Superior temporal gyrus (tissue), 1 donor: ENCODE measurements at regions not wholly inside any gene's neighbourhood (a gene's known extent, or its start where the extent isn't known, plus 50 kb on each side); places are given as distances from the start of the nearest gene placed in this dataset.
"Not testable (repeated sequence)": the region's sequence is repeated elsewhere in the genome, so short reads cannot be mapped to it uniquely, and the experiment has no call there.

Experiments used
- DNase-seq: peaks from one replicate; pipeline ENCODE4 v3.0.0-alpha.2; 2016; ENCODE audit errors: extremely low spot score

GRCh38 chr15:62907275-62907674 lies 135.3 kb upstream of the TPM1 start:
- DNase-seq = no peak

- DNase-seq = not testable (repeated sequence)
Measured at GRCh38 chr15:62908341-62908740, 134.2 kb upstream of the TPM1 start.

- DNase-seq = no peak
Measured at GRCh38 chr15:62909257-62909656, 133.3 kb upstream of the TPM1 start.

GRCh38 chr15:62912282-62912681 lies 130.3 kb upstream of the TPM1 start:
- DNase-seq = no peak

- peak; percentile 18 for DNase-seq
Measured at GRCh38 chr15:62912808-62913207, 129.7 kb upstream of the TPM1 start.

GRCh38 chr15:62913246-62913645 lies 129.3 kb upstream of the TPM1 start:
- DNase-seq = no peak

- DNase-seq = no peak
Measured at GRCh38 chr15:62914461-62915079, 128.0 kb upstream of the TPM1 start.

- no peak for DNase-seq
Measured at GRCh38 chr15:62920682-62921502, 121.7 kb upstream of the TPM1 start.

- DNase-seq = no peak
Measured at GRCh38 chr15:62922514-62922913, 120.0 kb upstream of the TPM1 start.

- DNase-seq = no peak
Measured at GRCh38 chr15:62925875-62926274, 116.7 kb upstream of the TPM1 start.

- DNase-seq = no peak
Measured at GRCh38 chr15:62927196-62927595, 115.4 kb upstream of the TPM1 start.

GRCh38 chr15:62927836-62928235 lies 114.7 kb upstream of the TPM1 start:
- no peak for DNase-seq

GRCh38 chr15:62928242-62928999 lies 114.1 kb upstream of the TPM1 start:
- DNase-seq = no peak

- DNase-seq = no peak
Measured at GRCh38 chr15:62929000-62929357, 113.6 kb upstream of the TPM1 start.

- no peak for DNase-seq
Measured at GRCh38 chr15:62931650-62932049, 110.9 kb upstream of the TPM1 start.

- no peak for DNase-seq
Measured at GRCh38 chr15:62932436-62932835, 110.1 kb upstream of the TPM1 start.

- DNase-seq = peak; percentile 63
Measured at GRCh38 chr15:62933386-62933785, 109.2 kb upstream of the TPM1 start.

GRCh38 chr15:62934236-62934971 lies 108.1 kb upstream of the TPM1 start:
- no peak for DNase-seq

GRCh38 chr15:62935300-62936081 lies 107.1 kb upstream of the TPM1 start:
- no peak for DNase-seq

GRCh38 chr15:62938825-62939224 lies 103.7 kb upstream of the TPM1 start:
- peak; percentile 71 for DNase-seq

- no peak for DNase-seq
Measured at GRCh38 chr15:62940093-62940754, 102.3 kb upstream of the TPM1 start.
